K562 (cell line): ENCODE measurements at regions not wholly inside any gene's neighbourhood (a gene's known extent, or its start where the extent isn't known, plus 50 kb on each side); places are given as distances from the start of the nearest gene placed in this dataset.

Source experiments
- CHCHD3 ChIP-seq: fragments of 250-450 bp; sonication (Bioruptor Pico); IDR thresholded peaks from 2 replicates; pipeline ENCODE4 v2.1.2; 2022; ENCODE audit warnings: mild to moderate bottlenecking
- FOXJ3 ChIP-seq: sonication (generic); formaldehyde crosslinking; IDR thresholded peaks from 2 replicates; pipeline ENCODE4 v1.4.0; 2020; ENCODE audit warnings: mild to moderate bottlenecking, missing genetic modification reagents
- GTF2F1 ChIP-seq: IDR thresholded peaks from 2 replicates; pipeline ENCODE4 v1.6.1; 2011; ENCODE audit warnings: low read depth, low read length, improper control_type of control experiment
- KAT2B ChIP-seq: IDR thresholded peaks from one replicate; pipeline ENCODE4 v1.6.1; 2012; ENCODE audit warnings: low read depth, mild to moderate bottlenecking, control low read depth, inconsistent platforms, low read length, moderate library complexity
- KDM1A ChIP-seq, 2 experiments: fragments of 450-650 bp; IDR thresholded peaks; 2 replicates each; pipeline ENCODE4 v1.6.1; 2016; ENCODE audit warnings: mild to moderate bottlenecking in 2 of 2
- MCM2 ChIP-seq: fragments of 450-650 bp; IDR thresholded peaks from 2 replicates; pipeline ENCODE4 v1.6.1; 2017; ENCODE audit warnings: low read depth, mild to moderate bottlenecking
- MEF2A ChIP-seq: IDR thresholded peaks from 2 replicates; pipeline ENCODE4 v1.6.1; 2011; ENCODE audit warnings: low read depth, mild to moderate bottlenecking, low read length, moderate library complexity; ENCODE audit not compliant: control insufficient read depth
- NFIX ChIP-seq: fragments of 250-450 bp; sonication (Bioruptor Pico); IDR thresholded peaks from 2 replicates; pipeline ENCODE4 v1.4.0; 2020; ENCODE audit warnings: low read depth, mild to moderate bottlenecking, moderate library complexity
- PCBP2 ChIP-seq: fragments of 200-400 bp; formaldehyde crosslinking; IDR thresholded peaks from 2 replicates; pipeline ENCODE4 v1.6.1; 2018; ENCODE audit warnings: low read length, low read depth, mild to moderate bottlenecking, moderate library complexity; ENCODE audit not compliant: poor library complexity, severe bottlenecking
- PPARD ChIP-seq: fragments of 250-450 bp; sonication (Bioruptor Pico); IDR thresholded peaks from 2 replicates; pipeline ENCODE4 v1.8.0; 2022; ENCODE audit warnings: inconsistent platforms, mild to moderate bottlenecking, moderate library complexity
- RFX1 ChIP-seq: fragments of 450-650 bp; IDR thresholded peaks from 2 replicates; pipeline ENCODE4 v1.6.1; 2016; ENCODE audit warnings: mild to moderate bottlenecking, moderate library complexity
- SIX5 ChIP-seq, 2 experiments: IDR thresholded peaks; 2 replicates each; pipeline ENCODE4 v1.6.1; 2011; ENCODE audit warnings: low read length in 2 of 2, borderline replicate concordance in 1 of 2, low read depth in 1 of 2, mild to moderate bottlenecking in 1 of 2, moderate library complexity in 1 of 2; ENCODE audit not compliant: insufficient read depth in 1 of 2
- SMC3 ChIP-seq: conservative IDR thresholded peaks from 2 replicates; pipeline ENCODE4 v1.6.1; 2011; ENCODE audit warnings: low read depth, low read length, improper control_type of control experiment; ENCODE audit not compliant: insufficient read depth
- TRIM28 ChIP-seq: fragments of 450-650 bp; IDR thresholded peaks from 2 replicates; pipeline ENCODE4 v1.6.1; 2017
- TSC22D4 ChIP-seq: fragments of 450-650 bp; IDR thresholded peaks from 2 replicates; pipeline ENCODE4 v1.6.1; 2016; ENCODE audit warnings: missing genetic modification characterization, missing biosample characterization, control low read depth
- XRCC4 ChIP-seq: IDR thresholded peaks from one replicate; pipeline ENCODE4 v1.6.1; 2011; ENCODE audit not compliant: insufficient read depth, insufficient read length; ENCODE audit errors: extremely low read depth
- ZNF121 ChIP-seq: sonication (generic); formaldehyde crosslinking; conservative IDR thresholded peaks from 2 replicates; pipeline ENCODE4 v1.8.0; 2022; ENCODE audit warnings: missing genetic modification reagents
- ZNF212 ChIP-seq: fragments of 450-650 bp; formaldehyde crosslinking; IDR thresholded peaks from 2 replicates; pipeline ENCODE4 v1.4.0; 2020; ENCODE audit warnings: mild to moderate bottlenecking
- ZNF239 ChIP-seq: fragments of 250-450 bp; sonication (Bioruptor Pico); IDR thresholded peaks from 2 replicates; pipeline ENCODE4 v1.4.0; 2020; ENCODE audit warnings: mild to moderate bottlenecking
- ZNF696 ChIP-seq: fragments of 250-450 bp; sonication (Bioruptor Pico); conservative IDR thresholded peaks from 2 replicates; pipeline ENCODE4 v1.4.0; 2020; ENCODE audit warnings: mild to moderate bottlenecking, moderate library complexity
- TF ChIP-seq, protein P1 (sequence below): sonication (generic); formaldehyde crosslinking; IDR thresholded peaks from 2 replicates; pipeline ENCODE4 v1.8.1; 2023; ENCODE audit warnings: mild to moderate bottlenecking, missing genetic modification reagents
- TF ChIP-seq, protein P2 (sequence below): fragments of 150-350 bp; conservative IDR thresholded peaks from 2 replicates; pipeline ENCODE4 v1.6.1; 2014; ENCODE audit warnings: low read length
- TF ChIP-seq, protein P3 (sequence below): fragments of 250-450 bp; sonication (Bioruptor Pico); IDR thresholded peaks from 2 replicates; pipeline ENCODE4 v1.5.0; 2021
- TF ChIP-seq, protein P4 (sequence below): fragments of 450-650 bp; IDR thresholded peaks from 2 replicates; pipeline ENCODE4 v1.6.1; 2017; ENCODE audit warnings: mild to moderate bottlenecking, moderate library complexity

DNA sequence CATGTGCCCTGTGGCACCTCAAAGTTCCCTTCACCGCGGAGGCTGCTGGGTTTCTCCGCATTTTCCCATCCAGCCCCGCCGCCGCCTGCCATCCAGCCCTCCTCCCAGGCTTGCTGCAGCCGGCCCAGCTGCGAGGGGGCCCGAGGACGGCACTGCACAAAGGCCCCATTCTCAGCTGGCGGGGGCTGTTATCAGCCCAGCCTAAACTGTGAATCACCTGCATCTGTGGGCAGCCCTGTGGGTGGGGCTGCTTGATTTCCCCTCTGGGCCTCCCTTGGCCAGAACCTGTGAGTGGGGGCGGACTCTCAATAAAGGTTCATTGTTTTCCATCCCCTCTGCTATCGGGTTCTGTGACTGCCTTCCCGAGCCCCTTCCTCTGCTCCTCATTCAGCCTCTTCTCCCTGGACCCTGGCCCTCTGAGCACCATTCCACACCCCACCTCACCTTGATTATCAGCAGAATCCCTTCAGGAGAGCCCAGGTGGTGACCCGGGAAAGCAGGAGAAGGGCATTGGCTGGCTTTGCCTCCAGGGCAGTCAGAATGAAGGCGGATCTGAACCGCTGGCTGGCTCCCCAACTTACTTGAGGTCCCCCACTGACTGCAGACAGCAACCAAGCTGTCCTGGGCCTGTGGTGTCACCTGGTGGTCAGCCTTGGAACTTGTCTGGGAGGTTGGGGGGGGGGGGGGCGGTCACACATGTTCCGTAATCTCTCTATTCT is 204.5 kb downstream of the ZFP36L2 start (continued):
- TF ChIP-seq, protein P1, sequence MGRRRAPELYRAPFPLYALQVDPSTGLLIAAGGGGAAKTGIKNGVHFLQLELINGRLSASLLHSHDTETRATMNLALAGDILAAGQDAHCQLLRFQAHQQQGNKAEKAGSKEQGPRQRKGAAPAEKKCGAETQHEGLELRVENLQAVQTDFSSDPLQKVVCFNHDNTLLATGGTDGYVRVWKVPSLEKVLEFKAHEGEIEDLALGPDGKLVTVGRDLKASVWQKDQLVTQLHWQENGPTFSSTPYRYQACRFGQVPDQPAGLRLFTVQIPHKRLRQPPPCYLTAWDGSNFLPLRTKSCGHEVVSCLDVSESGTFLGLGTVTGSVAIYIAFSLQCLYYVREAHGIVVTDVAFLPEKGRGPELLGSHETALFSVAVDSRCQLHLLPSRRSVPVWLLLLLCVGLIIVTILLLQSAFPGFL (CRISPR knock-in tag): no peak
- TF ChIP-seq MCM2: no peak
- no peak for TF ChIP-seq FOXJ3 (CRISPR knock-in tag)
- TF ChIP-seq RFX1: no peak
- no peak for TF ChIP-seq ZNF212 (CRISPR knock-in tag)
- no peak for TF ChIP-seq ZNF239
- peak; percentile 86 for TF ChIP-seq SMC3
- TF ChIP-seq CHCHD3: no peak
- no peak for TF ChIP-seq PPARD (CRISPR knock-in tag)
- TF ChIP-seq SIX5 (IDR thresholded peaks at IDR 0.05; ENCODE audit: borderline replicate concordance in 1 of 2, insufficient read depth in 1 of 2, low read depth in 1 of 2, low read length in 2 of 2): no peak
- no peak for TF ChIP-seq MEF2A
- no peak for TF ChIP-seq XRCC4
- TF ChIP-seq KAT2B: no peak
- TF ChIP-seq KDM1A (IDR thresholded peaks at IDR 0.05): no peak
- TF ChIP-seq, protein P2, sequence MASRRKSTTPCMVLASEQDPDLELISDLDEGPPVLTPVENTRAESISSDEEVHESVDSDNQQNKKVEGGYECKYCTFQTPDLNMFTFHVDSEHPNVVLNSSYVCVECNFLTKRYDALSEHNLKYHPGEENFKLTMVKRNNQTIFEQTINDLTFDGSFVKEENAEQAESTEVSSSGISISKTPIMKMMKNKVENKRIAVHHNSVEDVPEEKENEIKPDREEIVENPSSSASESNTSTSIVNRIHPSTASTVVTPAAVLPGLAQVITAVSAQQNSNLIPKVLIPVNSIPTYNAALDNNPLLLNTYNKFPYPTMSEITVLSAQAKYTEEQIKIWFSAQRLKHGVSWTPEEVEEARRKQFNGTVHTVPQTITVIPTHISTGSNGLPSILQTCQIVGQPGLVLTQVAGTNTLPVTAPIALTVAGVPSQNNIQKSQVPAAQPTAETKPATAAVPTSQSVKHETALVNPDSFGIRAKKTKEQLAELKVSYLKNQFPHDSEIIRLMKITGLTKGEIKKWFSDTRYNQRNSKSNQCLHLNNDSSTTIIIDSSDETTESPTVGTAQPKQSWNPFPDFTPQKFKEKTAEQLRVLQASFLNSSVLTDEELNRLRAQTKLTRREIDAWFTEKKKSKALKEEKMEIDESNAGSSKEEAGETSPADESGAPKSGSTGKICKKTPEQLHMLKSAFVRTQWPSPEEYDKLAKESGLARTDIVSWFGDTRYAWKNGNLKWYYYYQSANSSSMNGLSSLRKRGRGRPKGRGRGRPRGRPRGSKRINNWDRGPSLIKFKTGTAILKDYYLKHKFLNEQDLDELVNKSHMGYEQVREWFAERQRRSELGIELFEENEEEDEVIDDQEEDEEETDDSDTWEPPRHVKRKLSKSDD: no peak
- TF ChIP-seq, protein P3, sequence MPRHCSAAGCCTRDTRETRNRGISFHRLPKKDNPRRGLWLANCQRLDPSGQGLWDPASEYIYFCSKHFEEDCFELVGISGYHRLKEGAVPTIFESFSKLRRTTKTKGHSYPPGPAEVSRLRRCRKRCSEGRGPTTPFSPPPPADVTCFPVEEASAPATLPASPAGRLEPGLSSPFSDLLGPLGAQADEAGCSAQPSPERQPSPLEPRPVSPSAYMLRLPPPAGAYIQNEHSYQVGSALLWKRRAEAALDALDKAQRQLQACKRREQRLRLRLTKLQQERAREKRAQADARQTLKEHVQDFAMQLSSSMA (CRISPR knock-in tag): no peak
- TF ChIP-seq TRIM28: peak; percentile 54; the same call in 1 of the 2 replicates
- TF ChIP-seq, protein P4, sequence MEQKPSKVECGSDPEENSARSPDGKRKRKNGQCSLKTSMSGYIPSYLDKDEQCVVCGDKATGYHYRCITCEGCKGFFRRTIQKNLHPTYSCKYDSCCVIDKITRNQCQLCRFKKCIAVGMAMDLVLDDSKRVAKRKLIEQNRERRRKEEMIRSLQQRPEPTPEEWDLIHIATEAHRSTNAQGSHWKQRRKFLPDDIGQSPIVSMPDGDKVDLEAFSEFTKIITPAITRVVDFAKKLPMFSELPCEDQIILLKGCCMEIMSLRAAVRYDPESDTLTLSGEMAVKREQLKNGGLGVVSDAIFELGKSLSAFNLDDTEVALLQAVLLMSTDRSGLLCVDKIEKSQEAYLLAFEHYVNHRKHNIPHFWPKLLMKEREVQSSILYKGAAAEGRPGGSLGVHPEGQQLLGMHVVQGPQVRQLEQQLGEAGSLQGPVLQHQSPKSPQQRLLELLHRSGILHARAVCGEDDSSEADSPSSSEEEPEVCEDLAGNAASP: no peak
- no peak for TF ChIP-seq PCBP2
- no peak for TF ChIP-seq ZNF696 (CRISPR knock-in tag)
- no peak for TF ChIP-seq ZNF121 (CRISPR knock-in tag)
- TF ChIP-seq NFIX: no peak
- TF ChIP-seq GTF2F1: no peak
- no peak for TF ChIP-seq TSC22D4 (tag)
